SU-DHL-6 (cell line): ENCODE measurements at regions not wholly inside any gene's neighbourhood (a gene's known extent, or its start where the extent isn't known, plus 50 kb on each side); places are given as distances from the start of the nearest gene placed in this dataset.

Experiments used
- CTCF ChIP-seq: fragments of 200-600 bp; sonication (generic); IDR thresholded peaks from one replicate; pipeline ENCODE4 v1.5.1; 2017; ENCODE audit warnings: antibody characterized with exemption, mild to moderate bottlenecking, low read length, moderate library complexity; ENCODE audit not compliant: insufficient read depth, poor library complexity, severe bottlenecking
- EZH2phosphoT487 ChIP-seq: fragments of 200-600 bp; sonication (generic), shearing (Covaris generic); conservative IDR thresholded peaks from 2 replicates; pipeline ENCODE4 v1.6.1; 2018; ENCODE audit warnings: mild to moderate bottlenecking, antibody characterized with exemption, low read length, moderate library complexity, mixed read lengths

- TF ChIP-seq CTCF (no peak), EZH2phosphoT487 (no peak)
Measured at GRCh38 chr6:80961166-80961565, 791.3 kb downstream of the TENT5A start.
